HepG2 (cell line): ENCODE measurements at regions not wholly inside any gene's neighbourhood (a gene's known extent, or its start where the extent isn't known, plus 50 kb on each side); places are given as distances from the start of the nearest gene placed in this dataset.

Experiments used
- EZH2 ChIP-seq: conservative IDR thresholded peaks from 2 replicates; pipeline ENCODE4 v1.6.1; 2012; ENCODE audit warnings: mild to moderate bottlenecking, low read depth, low read length, moderate library complexity
- HIVEP1 ChIP-seq: sonication (generic); formaldehyde crosslinking; IDR thresholded peaks from 2 replicates; pipeline ENCODE4 v1.4.0; 2020; ENCODE audit warnings: mild to moderate bottlenecking, missing genetic modification reagents
- JUND ChIP-seq: sonication (generic); formaldehyde crosslinking; IDR thresholded peaks from 2 replicates; pipeline ENCODE4 v1.8.0; 2022; ENCODE audit warnings: mild to moderate bottlenecking, missing genetic modification reagents
- MXI1 ChIP-seq: IDR thresholded peaks from 3 replicates; pipeline ENCODE4 v1.6.1; 2012; ENCODE audit warnings: low read depth, low read length, inconsistent platforms, borderline replicate concordance
- RFX5 ChIP-seq: IDR thresholded peaks from 2 replicates; pipeline ENCODE4 v1.6.1; 2011; ENCODE audit warnings: low read depth, low read length, improper control_type of control experiment
- ZNF781 ChIP-seq: sonication (generic); formaldehyde crosslinking; IDR thresholded peaks from 2 replicates; pipeline ENCODE4 v1.5.1; 2020; ENCODE audit warnings: borderline replicate concordance, mild to moderate bottlenecking, missing genetic modification reagents; ENCODE audit errors: not compliant biosample characterization
- TF ChIP-seq, protein P1 (sequence below): sonication (generic); formaldehyde crosslinking; IDR thresholded peaks from 2 replicates; pipeline ENCODE4 v1.5.0; 2020; ENCODE audit warnings: mild to moderate bottlenecking, missing genetic modification reagents, moderate library complexity

DNA sequence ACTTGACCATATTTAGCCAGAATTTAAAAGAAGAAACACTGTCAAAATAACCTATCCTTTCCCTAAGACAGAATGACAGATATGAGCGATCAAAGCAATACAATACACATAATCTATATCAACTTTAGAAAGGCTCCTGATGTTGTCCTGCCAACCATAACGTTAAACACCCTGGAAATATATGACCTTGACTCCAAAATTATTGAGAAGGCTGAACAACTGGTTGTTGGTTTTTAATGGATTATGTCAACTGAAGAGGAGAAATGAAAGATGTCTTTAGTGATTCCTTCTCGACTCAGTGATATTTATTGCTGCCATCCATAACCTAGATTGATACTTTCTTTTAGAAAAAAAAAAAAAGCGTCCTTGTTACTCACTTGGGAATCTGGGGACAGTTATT lies 957.2 kb downstream of the SLITRK1 start:
- TF ChIP-seq EZH2 (no peak), JUND (CRISPR knock-in tag) (no peak), HIVEP1 (CRISPR knock-in tag) (no peak), ZNF781 (CRISPR knock-in tag) (no peak), RFX5 (no peak), MXI1 (no peak)
- TF ChIP-seq, protein P1, sequence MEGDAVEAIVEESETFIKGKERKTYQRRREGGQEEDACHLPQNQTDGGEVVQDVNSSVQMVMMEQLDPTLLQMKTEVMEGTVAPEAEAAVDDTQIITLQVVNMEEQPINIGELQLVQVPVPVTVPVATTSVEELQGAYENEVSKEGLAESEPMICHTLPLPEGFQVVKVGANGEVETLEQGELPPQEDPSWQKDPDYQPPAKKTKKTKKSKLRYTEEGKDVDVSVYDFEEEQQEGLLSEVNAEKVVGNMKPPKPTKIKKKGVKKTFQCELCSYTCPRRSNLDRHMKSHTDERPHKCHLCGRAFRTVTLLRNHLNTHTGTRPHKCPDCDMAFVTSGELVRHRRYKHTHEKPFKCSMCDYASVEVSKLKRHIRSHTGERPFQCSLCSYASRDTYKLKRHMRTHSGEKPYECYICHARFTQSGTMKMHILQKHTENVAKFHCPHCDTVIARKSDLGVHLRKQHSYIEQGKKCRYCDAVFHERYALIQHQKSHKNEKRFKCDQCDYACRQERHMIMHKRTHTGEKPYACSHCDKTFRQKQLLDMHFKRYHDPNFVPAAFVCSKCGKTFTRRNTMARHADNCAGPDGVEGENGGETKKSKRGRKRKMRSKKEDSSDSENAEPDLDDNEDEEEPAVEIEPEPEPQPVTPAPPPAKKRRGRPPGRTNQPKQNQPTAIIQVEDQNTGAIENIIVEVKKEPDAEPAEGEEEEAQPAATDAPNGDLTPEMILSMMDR (CRISPR knock-in tag): no peak
